ENCODE measurements at regions not wholly inside any gene's neighbourhood (a gene's known extent, or its start where the extent isn't known, plus 50 kb on each side); places are given as distances from the start of the nearest gene placed in this dataset.

DNA sequence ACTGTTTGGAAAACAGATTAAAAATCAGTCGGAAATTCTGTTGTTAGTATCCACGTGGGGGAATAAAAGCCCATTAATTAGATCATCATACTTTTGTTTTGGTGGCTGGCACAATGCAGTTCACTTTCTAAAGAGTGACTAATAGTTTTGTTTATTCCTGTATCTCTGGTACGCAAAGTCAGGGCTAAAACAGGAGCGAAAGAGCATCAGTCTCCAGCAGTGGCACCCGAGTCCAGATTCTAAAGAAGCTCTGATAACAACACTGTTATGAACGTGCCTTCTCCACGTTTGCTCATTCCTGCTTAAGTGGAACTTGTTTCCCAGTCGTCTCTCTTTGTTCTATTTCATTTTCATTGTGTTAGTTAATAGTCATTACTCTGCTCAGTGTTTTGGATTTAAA is 69.6 kb downstream of the HSPA13 start (continued):
- no peak for TF ChIP-seq NFIC (IDR thresholded peaks at IDR 0.05; ENCODE audit: borderline replicate concordance)
- TF ChIP-seq MEF2A (IDR thresholded peaks at IDR 0.05; ENCODE audit: borderline replicate concordance, low read depth), result no peak
- TF ChIP-seq RCOR1 (IDR thresholded peaks at IDR 0.05; ENCODE audit: low read length), result no peak
- no peak for TF ChIP-seq RAD21 (IDR thresholded peaks at IDR 0.05; ENCODE audit: low read length)
- TF ChIP-seq YY1 (IDR thresholded peaks at IDR 0.05; ENCODE audit: low read depth), result no peak
- TF ChIP-seq SIN3A (IDR thresholded peaks at IDR 0.05; ENCODE audit: borderline replicate concordance, low read depth, low read length), result no peak
- TF ChIP-seq USF2 (IDR thresholded peaks at IDR 0.05; ENCODE audit: borderline replicate concordance, low read depth, low read length), result no peak
- TF ChIP-seq MAX (IDR thresholded peaks at IDR 0.05; ENCODE audit: low read depth), result no peak

- H3K79me2 ChIP-seq (ENCODE audit: insufficient read depth), result no peaks in the 10 kb centered on the region
- H3K4me3 ChIP-seq (ENCODE audit: low read depth in 2 of 2, low read length in 1 of 2), result no peak overlapping the region
- no peak overlapping the region for H3K27ac ChIP-seq (ENCODE audit: low read depth in 2 of 2, low read length in 1 of 2)
- 2% methylated on average over 1 of the region's 1 CpG for WGBS (ENCODE audit: low lambda C conversion rate)
- no peaks in the 10 kb centered on the region for H3K4me1 ChIP-seq (ENCODE audit: control insufficient read depth in 1 of 2, insufficient read depth in 2 of 2, low read depth in 1 of 2, low read length in 1 of 2)
- H3K4me2 ChIP-seq, result no peak overlapping the region
- no peak overlapping the region for H3K9ac ChIP-seq
- no peak overlapping the region for H2AFZ ChIP-seq (ENCODE audit: low read depth)
- no peaks in the 10 kb centered on the region for H4K20me1 ChIP-seq (ENCODE audit: insufficient read depth)
- no peak for TF ChIP-seq EZH2phosphoT487 (IDR thresholded peaks at IDR 0.05; ENCODE audit: borderline replicate concordance, low read depth)
- TF ChIP-seq, protein P1, sequence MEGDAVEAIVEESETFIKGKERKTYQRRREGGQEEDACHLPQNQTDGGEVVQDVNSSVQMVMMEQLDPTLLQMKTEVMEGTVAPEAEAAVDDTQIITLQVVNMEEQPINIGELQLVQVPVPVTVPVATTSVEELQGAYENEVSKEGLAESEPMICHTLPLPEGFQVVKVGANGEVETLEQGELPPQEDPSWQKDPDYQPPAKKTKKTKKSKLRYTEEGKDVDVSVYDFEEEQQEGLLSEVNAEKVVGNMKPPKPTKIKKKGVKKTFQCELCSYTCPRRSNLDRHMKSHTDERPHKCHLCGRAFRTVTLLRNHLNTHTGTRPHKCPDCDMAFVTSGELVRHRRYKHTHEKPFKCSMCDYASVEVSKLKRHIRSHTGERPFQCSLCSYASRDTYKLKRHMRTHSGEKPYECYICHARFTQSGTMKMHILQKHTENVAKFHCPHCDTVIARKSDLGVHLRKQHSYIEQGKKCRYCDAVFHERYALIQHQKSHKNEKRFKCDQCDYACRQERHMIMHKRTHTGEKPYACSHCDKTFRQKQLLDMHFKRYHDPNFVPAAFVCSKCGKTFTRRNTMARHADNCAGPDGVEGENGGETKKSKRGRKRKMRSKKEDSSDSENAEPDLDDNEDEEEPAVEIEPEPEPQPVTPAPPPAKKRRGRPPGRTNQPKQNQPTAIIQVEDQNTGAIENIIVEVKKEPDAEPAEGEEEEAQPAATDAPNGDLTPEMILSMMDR (IDR thresholded peaks at IDR 0.05), result no peak
- TF ChIP-seq GABPA (IDR thresholded peaks at IDR 0.05; ENCODE audit: low read depth), result no peak
- TF ChIP-seq, protein P2, sequence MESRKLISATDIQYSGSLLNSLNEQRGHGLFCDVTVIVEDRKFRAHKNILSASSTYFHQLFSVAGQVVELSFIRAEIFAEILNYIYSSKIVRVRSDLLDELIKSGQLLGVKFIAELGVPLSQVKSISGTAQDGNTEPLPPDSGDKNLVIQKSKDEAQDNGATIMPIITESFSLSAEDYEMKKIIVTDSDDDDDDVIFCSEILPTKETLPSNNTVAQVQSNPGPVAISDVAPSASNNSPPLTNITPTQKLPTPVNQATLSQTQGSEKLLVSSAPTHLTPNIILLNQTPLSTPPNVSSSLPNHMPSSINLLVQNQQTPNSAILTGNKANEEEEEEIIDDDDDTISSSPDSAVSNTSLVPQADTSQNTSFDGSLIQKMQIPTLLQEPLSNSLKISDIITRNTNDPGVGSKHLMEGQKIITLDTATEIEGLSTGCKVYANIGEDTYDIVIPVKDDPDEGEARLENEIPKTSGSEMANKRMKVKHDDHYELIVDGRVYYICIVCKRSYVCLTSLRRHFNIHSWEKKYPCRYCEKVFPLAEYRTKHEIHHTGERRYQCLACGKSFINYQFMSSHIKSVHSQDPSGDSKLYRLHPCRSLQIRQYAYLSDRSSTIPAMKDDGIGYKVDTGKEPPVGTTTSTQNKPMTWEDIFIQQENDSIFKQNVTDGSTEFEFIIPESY (IDR thresholded peaks at IDR 0.05; ENCODE audit: borderline replicate concordance, low read depth), result no peak
- no peak for TF ChIP-seq FOSL2 (IDR thresholded peaks at IDR 0.05; ENCODE audit: borderline replicate concordance, low read depth)
- POLR2A ChIA-PET, result no interaction called here
- DNase-seq, result no peak
- no peaks in the 10 kb centered on the region for H3F3A ChIP-seq (replicated peaks; ENCODE audit: insufficient read depth)
- no peaks in the 10 kb centered on the region for H3K9me3 ChIP-seq
- 0 out of 2 replicates have a peak, but pooled peaks cover 4% of the 10 kb centered on the region for H3K27me3 ChIP-seq (ENCODE audit: insufficient read depth)
- H3K9me2 ChIP-seq, result no peaks in the 10 kb centered on the region
- CTCF ChIA-PET, result interaction anchor here (1.2 kb wide), 1 partner anchor 60 kb away, joined by 4 read pairs; no protein-coding TSS in a partner anchor
- no peaks in the 10 kb centered on the region for H3K36me3 ChIP-seq (replicated peaks in 1 of 2; ENCODE audit: control insufficient read depth in 1 of 2, insufficient read depth in 2 of 2, low read length in 1 of 2)
Observed at GRCh38 chr21:14312871-14313270, 70.1 kb downstream of the HSPA13 start.

Data from SK-N-SH (cell line).